Fibroblast of villous mesenchyme (primary cell): ENCODE measurements at regions not wholly inside any gene's neighbourhood (a gene's known extent, or its start where the extent isn't known, plus 50 kb on each side); places are given as distances from the start of the nearest gene placed in this dataset.
A peak's percentile ranks its signal among the peaks of the same experiment; 100 is the strongest.

ENCODE experiments used
- DNase-seq: peaks from one replicate; pipeline ENCODE4 v3.0.0-alpha.2; 2010; ENCODE audit warnings: low read depth
- H3K4me3 ChIP-seq: 2 replicates; pipeline ENCODE4 v1.5.1; 2011; ENCODE audit warnings: low read depth, mild to moderate bottlenecking, low read length
- CTCF ChIP-seq: IDR thresholded peaks from 2 replicates; pipeline ENCODE4 v1.5.1; 2012; ENCODE audit warnings: low read depth, mild to moderate bottlenecking, low read length; ENCODE audit not compliant: insufficient read depth

GRCh38 chr1:98373056-98373455 is 288.5 kb upstream of the SNX7 start:
- H3K4me3 ChIP-seq = no peak overlapping the region
- DNase-seq = no peak
- TF ChIP-seq CTCF = no peak

GRCh38 chr1:98371764-98372163 is 289.8 kb upstream of the SNX7 start:
- H3K4me3 ChIP-seq = no peak overlapping the region
- no peak for DNase-seq
- TF ChIP-seq CTCF = no peak

DNA sequence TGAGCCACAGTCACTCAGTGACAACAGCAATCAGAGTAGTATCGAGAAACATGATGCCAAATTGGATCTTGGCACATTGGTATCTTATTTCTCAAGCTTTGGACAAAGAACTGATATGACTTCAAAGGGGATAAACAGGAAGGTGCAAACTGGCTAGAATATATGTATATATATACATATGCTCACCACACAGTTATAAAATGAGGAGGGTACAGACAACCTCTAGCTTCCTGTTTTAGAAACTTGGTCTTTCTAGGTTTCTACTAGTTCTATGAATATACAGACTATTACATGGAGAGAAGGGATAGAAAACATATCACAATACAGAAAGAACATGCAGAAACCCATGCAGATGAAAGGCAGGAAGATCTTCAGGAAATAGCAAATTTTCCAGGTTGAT is 292.1 kb upstream of the SNX7 start:
- TF ChIP-seq CTCF = no peak
- DNase-seq = peak; percentile 12
- no peak overlapping the region for H3K4me3 ChIP-seq

GRCh38 chr1:98368995-98369394 is 292.5 kb upstream of the SNX7 start:
- no peak for DNase-seq
- no peak overlapping the region for H3K4me3 ChIP-seq
- TF ChIP-seq CTCF = no peak

DNA sequence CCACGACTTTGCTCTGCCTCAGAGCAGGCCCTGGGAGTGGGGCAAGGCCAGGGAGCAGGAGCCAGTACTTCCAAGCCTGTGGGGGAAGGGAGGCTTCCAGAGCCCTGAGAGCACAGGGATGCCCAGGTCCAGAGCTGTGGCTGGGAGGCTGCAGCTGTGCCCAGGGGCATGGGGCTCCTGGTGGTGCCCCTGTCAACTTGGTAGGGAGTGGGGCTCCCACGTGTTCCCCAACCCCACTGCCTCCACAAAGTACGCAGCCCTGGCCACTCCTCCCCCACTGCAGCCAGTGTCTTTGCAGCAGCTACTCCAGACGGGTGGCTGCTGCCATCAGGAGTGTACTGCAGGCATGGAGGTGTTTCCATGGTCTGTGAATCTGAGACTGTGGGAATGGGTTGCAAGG is 294.1 kb upstream of the SNX7 start:
- DNase-seq = no peak
- TF ChIP-seq CTCF = no peak
- no peak overlapping the region for H3K4me3 ChIP-seq

DNA sequence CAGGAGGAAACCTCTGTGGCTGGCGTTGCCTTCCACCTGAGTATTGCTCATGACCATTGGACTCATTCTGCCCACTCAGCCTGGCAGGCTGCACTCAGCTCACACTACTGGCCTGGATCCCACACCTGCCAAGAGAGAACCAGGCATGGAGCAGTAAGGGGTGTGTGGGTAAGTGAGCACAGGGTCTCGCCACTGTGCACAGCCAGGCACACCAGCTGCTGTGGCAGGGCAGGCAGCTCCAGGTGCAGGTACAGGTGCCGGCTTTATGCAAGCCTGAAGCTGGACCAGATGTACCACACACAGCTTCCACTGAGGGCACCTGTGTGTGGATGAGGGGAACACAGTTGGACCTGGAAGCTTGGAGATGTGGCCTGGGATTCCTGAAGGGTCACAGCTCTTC is 295.2 kb upstream of the SNX7 start:
- H3K4me3 ChIP-seq = no peak overlapping the region
- TF ChIP-seq CTCF = no peak
- no peak for DNase-seq

- no peak for DNase-seq
- H3K4me3 ChIP-seq = no peak overlapping the region
- TF ChIP-seq CTCF = no peak
Measured at GRCh38 chr1:98364544-98364943, 297.0 kb upstream of the SNX7 start.
